ENCODE measurements at regions not wholly inside any gene's neighbourhood (a gene's known extent, or its start where the extent isn't known, plus 50 kb on each side); places are given as distances from the start of the nearest gene placed in this dataset.

- DNase-seq (ENCODE audit: low spot score): no peak
Observed at GRCh38 chr14:101328412-101329028, 232.8 kb upstream of the DIO3 start.

- DNase-seq (ENCODE audit: low spot score): no peak
Observed at GRCh38 chr14:101330416-101331140, 230.7 kb upstream of the DIO3 start.

- no peak for DNase-seq (ENCODE audit: low spot score)
Observed at GRCh38 chr14:101331141-101331525, 230.2 kb upstream of the DIO3 start.

GRCh38 chr14:101331661-101332169 lies 229.6 kb upstream of the DIO3 start:
- no peak for DNase-seq (ENCODE audit: low spot score)

GRCh38 chr14:101332281-101332680 lies 229.0 kb upstream of the DIO3 start:
- no peak for DNase-seq (ENCODE audit: low spot score)

- no peak for DNase-seq (ENCODE audit: low spot score)
Observed at GRCh38 chr14:101333335-101334280, 227.7 kb upstream of the DIO3 start.

- DNase-seq (ENCODE audit: low spot score): no peak
Observed at GRCh38 chr14:101334656-101335055, 226.6 kb upstream of the DIO3 start.

- no peak for DNase-seq (ENCODE audit: low spot score)
Observed at GRCh38 chr14:101335061-101335661, 226.1 kb upstream of the DIO3 start.

GRCh38 chr14:101336183-101336582 lies 225.1 kb upstream of the DIO3 start:
- DNase-seq (ENCODE audit: low spot score): no peak

GRCh38 chr14:101337053-101337452 lies 224.2 kb upstream of the DIO3 start:
- DNase-seq (ENCODE audit: low spot score): no peak

GRCh38 chr14:101340556-101340955 lies 220.7 kb upstream of the DIO3 start:
- no peak for DNase-seq (ENCODE audit: low spot score)

GRCh38 chr14:101347893-101348777 lies 213.2 kb upstream of the DIO3 start:
- DNase-seq (ENCODE audit: low spot score): no peak

GRCh38 chr14:101349108-101349507 lies 212.2 kb upstream of the DIO3 start:
- DNase-seq (ENCODE audit: low spot score): no peak

GRCh38 chr14:101350021-101350420 lies 211.3 kb upstream of the DIO3 start:
- no peak for DNase-seq (ENCODE audit: low spot score)

GRCh38 chr14:101350691-101351090 lies 210.6 kb upstream of the DIO3 start:
- DNase-seq (ENCODE audit: low spot score): no peak

GRCh38 chr14:101351146-101351545 lies 210.1 kb upstream of the DIO3 start:
- DNase-seq (ENCODE audit: low spot score): no peak

GRCh38 chr14:101351769-101352168 lies 209.5 kb upstream of the DIO3 start:
- no peak for DNase-seq (ENCODE audit: low spot score)

GRCh38 chr14:101352567-101352966 lies 208.7 kb upstream of the DIO3 start:
- no peak for DNase-seq (ENCODE audit: low spot score)

- no peak for DNase-seq (ENCODE audit: low spot score)
Observed at GRCh38 chr14:101353422-101353821, 207.9 kb upstream of the DIO3 start.

- DNase-seq (ENCODE audit: low spot score): no peak
Observed at GRCh38 chr14:101354726-101355125, 206.6 kb upstream of the DIO3 start.

GRCh38 chr14:101355284-101355683 lies 206.0 kb upstream of the DIO3 start:
- DNase-seq (ENCODE audit: low spot score): no peak

All from AG08396 (cell line).